HG03521 (cell line): ENCODE measurements at regions not wholly inside any gene's neighbourhood (a gene's known extent, or its start where the extent isn't known, plus 50 kb on each side); places are given as distances from the start of the nearest gene placed in this dataset.
"Not testable (repeated sequence)": the region's sequence is repeated elsewhere in the genome, so short reads cannot be mapped to it uniquely, and the experiment has no call there.

Experiments
- ATAC-seq: cut with Tn5 transposase; IDR thresholded peaks from one replicate; pipeline ENCODE4 v1.9.1; 2021; ENCODE audit warnings: mild to moderate bottlenecking, moderate library complexity; ENCODE audit not compliant: unreplicated experiment

DNA sequence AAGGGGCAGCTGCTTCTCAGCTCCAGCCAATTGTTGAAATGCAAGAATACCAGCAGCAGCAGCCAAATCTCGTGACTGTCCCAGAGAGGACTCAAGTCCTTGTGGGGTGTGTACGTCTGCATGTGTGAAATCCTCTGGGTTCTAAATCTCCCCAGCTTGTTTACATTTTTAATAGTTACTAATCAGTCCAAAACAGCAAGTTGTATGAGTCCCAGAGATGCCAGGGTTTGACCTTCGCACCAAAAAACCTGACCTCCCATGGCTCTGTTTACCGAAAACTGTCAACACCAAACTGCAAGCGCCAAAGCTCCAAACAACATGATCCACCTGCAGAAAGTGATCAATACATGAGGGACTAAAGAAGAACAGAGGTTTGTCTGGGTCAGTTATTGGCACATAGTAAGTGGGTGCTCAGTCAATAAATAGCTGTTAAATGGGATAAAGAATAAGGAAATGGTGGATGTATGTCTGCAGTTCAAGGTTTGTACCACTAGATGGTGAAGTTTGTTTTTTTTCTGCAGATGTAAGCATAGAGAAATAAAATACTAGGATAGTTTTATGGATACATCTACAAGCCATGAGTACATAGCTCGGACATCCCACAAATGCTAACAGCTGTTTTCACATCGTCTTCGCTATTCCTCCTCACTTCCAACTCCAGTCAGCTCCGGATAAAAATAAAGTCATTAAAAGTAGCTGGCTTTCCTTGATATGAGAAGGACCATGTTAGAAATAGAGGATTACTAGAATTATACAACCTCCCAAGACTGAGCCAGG lies 85.3 kb upstream of the ADRB2 start:
- no peak for ATAC-seq

DNA sequence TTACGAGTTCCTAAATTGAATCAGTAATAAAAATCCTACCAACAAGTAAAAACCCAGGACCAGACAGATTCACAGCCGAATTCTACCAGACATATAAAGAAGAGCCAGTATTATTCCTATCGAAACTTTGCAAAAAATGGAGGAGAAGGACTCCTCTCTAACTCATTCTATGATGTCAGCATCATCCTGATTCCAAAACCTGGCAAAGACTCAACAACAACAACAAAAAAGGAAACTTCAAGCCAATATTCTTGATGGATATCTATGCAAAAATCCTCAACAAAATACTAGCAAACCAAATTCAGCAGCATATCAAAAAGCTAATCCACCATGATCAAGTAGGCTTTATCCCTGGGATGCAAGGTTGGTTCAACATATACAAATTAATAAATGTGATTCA lies 84.6 kb upstream of the ADRB2 start:
- ATAC-seq, result not testable (repeated sequence)

DNA sequence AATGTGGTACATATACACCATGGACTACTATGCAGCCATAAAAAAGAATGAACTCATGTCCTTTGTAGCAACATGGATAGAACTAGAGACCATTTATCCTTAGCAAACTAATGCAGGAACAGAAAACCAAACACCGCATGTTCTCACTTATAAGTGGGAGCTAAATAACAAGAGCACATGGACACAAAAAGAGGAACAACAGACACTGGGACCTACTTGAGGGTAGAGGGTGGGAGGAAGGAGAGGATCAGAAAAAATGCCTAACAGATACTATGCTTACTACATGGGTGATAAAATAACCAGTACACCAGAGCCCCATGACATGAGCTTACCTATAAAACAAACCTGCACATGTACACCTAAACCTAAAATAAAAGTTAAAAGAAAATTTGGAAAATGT lies 82.0 kb upstream of the ADRB2 start:
- not testable (repeated sequence) for ATAC-seq

DNA sequence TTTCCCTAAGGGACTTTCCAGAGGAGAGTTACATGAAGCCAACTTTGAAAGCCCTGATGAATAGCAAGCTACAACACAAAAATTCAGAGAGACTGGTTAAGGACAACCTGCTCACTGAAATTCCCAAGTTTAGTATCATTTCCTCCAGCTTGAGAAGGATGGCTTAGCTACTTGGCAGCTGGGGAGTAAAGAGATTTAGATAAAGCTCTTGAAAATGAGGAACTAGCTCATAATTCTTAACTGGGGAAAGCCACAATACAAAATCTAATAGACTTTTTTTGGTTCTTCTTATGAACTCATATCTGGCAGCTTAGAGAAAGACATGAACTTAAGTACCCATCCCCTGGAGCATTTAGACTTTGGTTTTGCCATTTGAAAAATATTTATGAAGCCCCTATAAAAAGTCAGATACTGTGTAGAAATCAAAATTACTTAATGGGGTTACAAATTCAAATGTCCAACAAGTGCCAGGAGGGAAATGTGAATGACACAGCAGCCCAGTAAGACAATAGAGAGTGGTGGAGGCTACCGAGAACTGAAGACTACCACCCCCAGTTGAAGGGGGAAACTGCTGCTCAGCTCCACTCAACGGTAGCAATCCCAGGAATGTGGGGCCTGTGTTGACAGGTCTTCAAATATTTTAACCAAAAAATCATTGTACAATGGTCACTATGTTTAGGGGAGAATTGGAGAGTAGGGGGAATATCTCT lies 79.4 kb upstream of the ADRB2 start:
- peak; percentile 74 for ATAC-seq

DNA sequence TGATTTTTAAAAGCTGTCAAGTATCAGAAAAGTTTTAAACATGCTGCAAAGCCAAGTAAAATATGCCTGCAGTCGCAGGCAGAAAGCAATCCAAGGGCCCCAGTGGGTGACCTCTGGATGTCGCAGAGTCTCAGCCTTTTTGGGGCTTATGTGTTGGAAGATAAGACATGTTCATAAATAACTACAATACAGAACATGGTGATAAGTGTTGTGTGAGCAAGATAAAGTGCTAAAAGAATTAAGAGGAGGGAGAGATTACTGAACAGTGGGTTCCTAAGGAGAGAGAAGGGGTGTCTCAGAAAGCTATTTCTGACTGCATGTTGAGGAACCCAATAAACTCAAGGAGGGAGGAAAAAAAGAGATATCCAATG lies 78.9 kb upstream of the ADRB2 start:
- ATAC-seq, result no peak

DNA sequence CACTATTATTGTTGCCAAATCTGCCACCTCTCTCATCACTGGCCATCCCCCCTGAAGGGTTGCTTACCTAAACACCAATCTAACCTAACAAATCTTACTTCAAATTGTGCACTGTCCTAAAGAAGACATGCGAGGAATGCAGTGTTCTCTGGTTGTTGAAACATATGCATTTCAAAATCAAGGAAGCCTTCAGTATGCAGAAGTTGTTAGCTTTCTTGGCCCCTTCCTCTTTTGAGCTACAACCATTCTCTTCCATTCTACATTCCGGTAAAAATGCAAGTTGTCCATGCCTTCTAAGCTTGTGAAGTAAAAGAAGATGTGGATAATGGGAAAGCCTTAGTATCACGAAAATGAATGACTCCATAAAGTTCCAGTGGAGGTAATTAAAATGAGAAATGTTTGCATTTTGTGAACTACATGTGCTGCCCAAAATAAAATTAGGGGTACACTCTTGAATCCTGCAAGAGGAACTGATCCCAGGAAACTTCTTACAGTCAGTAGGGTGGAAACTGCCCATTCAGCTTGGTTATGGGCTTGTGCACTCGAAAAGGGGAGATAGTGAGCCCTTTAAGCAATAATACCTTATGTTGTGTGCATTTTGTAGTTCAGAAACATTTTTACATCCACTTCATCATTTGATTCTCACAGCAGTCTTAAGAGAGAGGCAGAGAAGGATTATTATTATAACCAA lies 77.6 kb upstream of the ADRB2 start:
- ATAC-seq, result no peak

DNA sequence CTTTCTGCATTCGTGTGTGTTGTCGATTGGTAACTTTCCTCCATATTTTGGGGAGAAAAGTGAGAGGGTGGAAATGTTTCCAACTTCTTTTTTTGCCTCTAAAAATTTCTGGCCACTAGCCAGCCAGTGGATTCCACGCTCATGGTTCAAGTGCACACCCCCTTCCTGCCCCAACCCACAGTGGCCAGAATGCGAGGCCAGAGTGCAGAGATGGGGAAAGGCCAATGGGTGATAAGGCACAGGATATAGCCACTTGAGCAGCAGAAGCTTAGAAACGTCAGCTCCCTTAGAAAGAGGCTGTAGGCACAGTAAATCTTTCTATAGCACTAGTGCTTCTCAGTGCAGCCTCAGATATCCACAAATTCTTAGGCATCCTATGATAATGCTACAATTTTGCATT lies 75.8 kb upstream of the ADRB2 start:
- no peak for ATAC-seq

DNA sequence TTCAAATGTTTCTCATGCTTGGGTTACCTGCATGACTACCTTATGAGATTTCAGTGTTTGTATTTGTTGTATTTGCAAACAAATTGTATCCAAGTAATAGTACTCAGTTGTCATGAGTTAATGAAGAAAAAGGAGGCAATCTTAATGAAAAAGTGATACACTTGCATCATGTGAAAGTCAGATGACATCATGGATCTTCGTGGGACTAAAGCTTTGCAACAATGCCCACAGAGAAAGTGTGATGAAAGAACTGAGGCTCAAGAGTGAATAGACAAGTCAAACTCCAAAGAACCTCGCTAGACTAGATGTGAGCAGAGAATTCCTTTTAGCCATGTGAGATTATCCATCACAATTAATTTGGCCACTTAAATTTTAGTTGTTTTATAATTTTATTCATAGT lies 75.4 kb upstream of the ADRB2 start:
- ATAC-seq, result no peak

DNA sequence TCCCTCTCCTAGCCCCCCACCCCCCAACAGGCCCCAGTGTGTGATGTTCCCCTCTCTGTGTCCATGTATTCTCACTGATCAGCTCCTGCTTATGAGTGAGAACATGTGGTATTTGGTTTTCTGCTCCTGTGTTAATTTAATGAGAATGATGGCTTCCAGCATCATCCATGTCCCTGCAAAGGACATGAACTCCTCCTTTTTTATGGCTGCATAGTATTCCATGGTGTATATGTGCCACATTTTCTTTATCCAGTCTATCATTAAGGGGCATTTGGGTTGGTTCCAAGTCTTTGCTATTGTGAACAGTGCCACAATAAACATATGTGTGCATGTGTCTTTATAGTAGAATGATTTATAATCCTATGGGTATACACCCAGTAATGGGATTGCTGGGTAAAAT lies 74.0 kb upstream of the ADRB2 start:
- ATAC-seq, result not testable (repeated sequence)

DNA sequence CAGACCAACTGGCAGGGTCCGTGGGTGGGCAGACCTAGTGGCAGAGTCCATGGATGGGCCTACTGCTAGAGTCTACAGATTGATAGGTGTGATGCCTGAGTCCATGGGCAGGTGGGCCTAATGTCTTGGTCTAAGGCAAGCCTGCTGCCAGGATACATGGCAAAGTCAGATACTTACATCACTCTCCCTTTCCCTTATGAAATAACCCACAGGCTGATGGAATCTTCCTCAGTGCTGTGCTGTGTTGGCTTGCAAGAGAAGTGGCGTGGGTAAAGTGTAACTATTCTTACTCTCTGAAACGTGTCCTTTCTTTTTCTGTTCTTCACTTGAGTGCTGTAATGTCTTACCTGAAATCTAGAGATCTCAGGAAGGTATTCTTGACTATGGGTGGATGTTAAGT lies 67.3 kb upstream of the ADRB2 start:
- no peak for ATAC-seq

DNA sequence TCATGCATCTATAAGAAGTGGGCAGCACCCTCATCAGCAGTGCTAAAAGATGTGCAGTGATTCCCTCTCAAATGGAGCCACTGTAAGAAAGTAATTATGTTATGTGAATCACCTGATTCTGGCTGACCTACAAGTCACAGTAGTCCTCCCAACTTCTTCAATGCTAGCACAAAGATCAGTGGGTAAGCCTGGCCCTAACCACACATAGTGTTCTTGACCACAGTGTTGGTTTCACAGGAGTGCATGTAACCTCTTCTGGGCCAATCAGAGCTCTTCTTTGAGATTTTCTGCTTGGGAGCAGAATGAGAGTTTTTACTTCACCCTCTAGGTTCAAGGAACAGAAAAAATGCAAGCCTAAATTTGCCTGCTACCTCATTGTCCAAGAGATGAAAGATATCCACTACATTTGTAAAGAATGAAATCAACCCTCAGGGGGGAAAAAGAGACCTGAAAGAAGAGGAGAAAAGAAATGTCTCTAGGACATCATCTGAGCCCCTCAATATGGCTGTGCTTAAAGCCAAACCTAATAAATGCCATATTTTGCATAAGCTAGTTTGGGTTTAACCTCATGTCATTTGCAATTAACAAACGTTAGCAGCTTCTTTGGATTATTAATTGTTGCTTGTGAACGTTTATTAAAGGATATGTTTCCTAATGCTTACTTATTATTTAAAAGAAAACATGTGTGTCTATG lies 65.3 kb upstream of the ADRB2 start:
- ATAC-seq, result peak; percentile 100

DNA sequence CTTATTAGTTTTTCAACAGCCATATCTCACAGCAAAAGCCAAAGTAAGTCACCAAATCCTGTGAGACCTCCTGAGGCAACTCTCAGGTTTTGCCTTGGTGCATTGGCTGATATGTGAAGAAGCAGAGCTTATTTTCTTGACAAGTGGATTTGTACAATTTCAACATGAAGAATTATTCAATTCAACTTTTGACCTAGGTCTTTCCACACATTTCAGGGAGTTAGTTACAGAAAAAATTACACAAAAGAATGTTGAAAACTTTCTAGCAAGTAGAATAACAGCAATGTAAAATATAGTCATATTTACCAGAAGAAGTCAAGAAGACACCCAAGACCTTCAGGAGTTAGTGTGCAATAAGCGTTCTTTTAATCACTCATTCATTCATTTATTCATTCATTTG lies 62.4 kb upstream of the ADRB2 start:
- ATAC-seq, result no peak

DNA sequence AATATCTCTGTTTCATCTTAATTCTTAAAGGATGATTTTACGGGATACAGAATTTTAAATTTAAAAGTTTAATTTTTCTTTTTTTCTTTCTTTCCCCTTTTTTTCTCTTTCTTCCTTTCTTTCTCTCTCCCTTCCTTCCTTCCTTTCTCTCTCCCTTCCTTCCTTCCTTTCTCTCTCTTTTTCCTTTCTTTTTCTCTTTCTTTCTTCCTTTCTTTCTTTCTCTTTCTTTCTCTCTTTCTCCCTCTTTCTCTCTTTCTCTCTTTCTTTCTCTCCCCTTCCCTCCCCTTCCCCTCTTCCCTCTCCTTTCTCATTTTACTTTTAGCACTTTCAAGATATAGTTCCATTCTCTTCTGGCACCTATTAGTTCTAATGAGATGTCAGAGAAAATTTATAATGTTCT lies 61.4 kb upstream of the ADRB2 start:
- ATAC-seq, result no peak

DNA sequence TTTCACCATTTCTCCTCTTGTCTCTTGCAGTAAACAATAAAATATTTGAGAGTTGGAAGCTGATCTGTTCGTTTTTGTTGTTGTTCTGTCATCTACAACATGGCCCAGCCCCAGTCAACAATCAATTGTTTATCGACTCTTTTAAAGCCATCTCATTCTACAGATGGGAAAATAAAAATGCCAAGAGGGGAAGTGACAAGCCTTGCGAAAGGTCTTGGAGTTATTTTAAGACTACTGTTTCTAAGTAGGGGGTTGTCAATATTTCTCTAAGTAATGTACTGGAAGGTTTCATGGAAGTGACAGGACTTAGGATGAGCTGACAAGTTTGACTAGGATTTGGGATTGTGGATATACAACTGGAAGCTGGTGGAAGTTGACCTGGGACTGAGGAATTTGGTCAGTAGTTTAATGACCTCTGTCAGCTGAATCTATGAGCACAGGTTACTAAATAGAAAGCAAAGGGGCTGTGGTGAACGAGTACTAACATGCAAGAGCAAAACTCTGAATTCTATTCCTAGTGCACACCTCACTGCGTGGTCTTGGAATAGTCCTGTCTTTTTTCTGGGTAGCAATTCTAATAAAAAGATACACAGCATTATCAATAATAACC lies 57.5 kb upstream of the ADRB2 start:
- ATAC-seq, result no peak

DNA sequence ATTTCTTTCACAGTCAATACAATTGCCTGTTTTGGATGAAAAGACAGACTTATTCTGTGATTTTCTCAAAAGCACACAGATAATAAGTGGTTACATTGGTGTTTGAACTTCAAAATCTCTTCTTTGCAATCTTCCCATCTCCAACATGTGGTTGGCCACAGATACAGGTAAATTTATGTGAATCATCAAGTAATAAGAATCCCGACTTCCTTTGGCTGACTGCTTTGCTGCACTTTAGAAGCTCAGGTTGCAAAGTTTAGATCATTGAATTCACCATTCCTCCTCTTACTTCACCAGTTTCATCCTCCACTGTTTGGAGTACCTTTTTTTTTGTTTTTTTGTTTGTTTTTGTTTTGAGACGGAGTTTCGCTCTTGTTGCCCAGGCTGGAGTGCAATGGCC lies 56.5 kb upstream of the ADRB2 start:
- ATAC-seq, result no peak

DNA sequence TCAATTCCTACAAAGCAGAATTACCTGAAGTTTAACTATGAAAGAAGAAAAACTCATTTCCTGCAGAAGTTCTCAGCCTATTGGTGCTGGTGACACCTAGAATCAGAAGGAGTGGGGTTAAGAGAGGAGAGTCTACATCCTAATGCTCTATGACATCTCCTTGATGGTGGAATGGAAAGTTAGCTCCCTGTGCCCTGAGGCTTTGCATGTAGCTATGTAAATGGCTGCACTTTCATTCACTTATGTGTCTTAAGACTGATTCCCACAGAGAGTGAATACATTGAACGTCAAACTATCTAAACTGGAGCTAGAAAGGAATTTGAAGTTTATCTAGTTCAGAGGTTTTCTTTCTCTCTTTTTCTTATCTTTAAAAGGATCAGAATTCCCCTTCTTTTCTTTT lies 52.1 kb upstream of the ADRB2 start:
- ATAC-seq, result no peak

DNA sequence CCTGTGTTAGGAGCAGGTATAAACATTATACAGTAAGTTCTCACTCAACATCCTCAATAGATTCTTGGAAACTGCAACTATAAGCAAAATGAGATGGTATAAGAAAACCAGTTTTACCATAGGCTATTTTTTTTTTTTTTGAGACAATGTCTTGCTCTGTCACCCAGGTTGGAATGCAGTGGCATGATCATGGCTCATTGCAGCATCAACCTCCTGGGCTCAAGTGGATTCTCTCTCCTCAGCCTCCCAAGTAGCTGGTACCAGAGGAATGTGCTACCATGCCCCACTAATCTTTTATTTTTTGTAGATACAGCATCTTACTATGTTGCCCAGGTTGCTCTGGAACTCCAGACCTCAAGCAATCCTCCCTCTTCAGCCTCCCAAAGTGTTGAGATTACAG lies 50.1 kb upstream of the ADRB2 start:
- no peak for ATAC-seq
